H9 (cell line): ENCODE measurements at regions not wholly inside any gene's neighbourhood (a gene's known extent, or its start where the extent isn't known, plus 50 kb on each side); places are given as distances from the start of the nearest gene placed in this dataset.

Source experiments
- DNase-seq: peaks from one replicate; pipeline ENCODE4 v3.0.0-alpha.2; 2017
- H2AFZ ChIP-seq: one replicate; pipeline ENCODE4 v1.6.1; 2013; ENCODE audit warnings: mild to moderate bottlenecking, low read length, control low read depth, moderate library complexity
- H2AK5ac ChIP-seq: 2 replicates; pipeline ENCODE4 v1.6.1; 2013; ENCODE audit warnings: low read length, control low read depth, mixed read lengths; ENCODE audit not compliant: insufficient read length
- H2BK120ac ChIP-seq: one replicate; pipeline ENCODE4 v1.6.1; 2013; ENCODE audit warnings: low read depth, mild to moderate bottlenecking, low read length, control low read depth, inconsistent platforms; ENCODE audit not compliant: poor library complexity, severe bottlenecking
- H2BK12ac ChIP-seq: 2 replicates; pipeline ENCODE4 v1.6.1; 2013; ENCODE audit warnings: low read length, control low read depth, mixed read lengths, low read depth; ENCODE audit not compliant: insufficient read length
- H2BK15ac ChIP-seq: 2 replicates; pipeline ENCODE4 v1.6.1; 2013; ENCODE audit warnings: low read depth, low read length, control low read depth
- H2BK20ac ChIP-seq: one replicate; pipeline ENCODE4 v1.6.1; 2013; ENCODE audit warnings: low read depth, mild to moderate bottlenecking, low read length, control low read depth, inconsistent platforms; ENCODE audit not compliant: poor library complexity, severe bottlenecking
- H2BK5ac ChIP-seq: 2 replicates; pipeline ENCODE4 v1.6.1; 2013; ENCODE audit warnings: low read length, control low read depth, mixed read lengths; ENCODE audit not compliant: insufficient read length
- H3K14ac ChIP-seq: 2 replicates; pipeline ENCODE4 v1.6.1; 2013; ENCODE audit warnings: low read length, control low read depth; ENCODE audit not compliant: insufficient read depth
- H3K18ac ChIP-seq: 2 replicates; pipeline ENCODE4 v1.6.1; 2013; ENCODE audit warnings: low read depth, mild to moderate bottlenecking, mixed read lengths, low read length, control low read depth; ENCODE audit not compliant: insufficient read length
- H3K23ac ChIP-seq: 2 replicates; pipeline ENCODE4 v1.6.1; 2013; ENCODE audit warnings: low read length, control low read depth, mixed read lengths, low read depth; ENCODE audit not compliant: insufficient read length
- H3K23me2 ChIP-seq: 2 replicates; pipeline ENCODE4 v1.6.1; 2013; ENCODE audit warnings: low read depth, mild to moderate bottlenecking, mixed read lengths, low read length, control low read depth; ENCODE audit not compliant: insufficient read length, poor library complexity, severe bottlenecking
- H3K27ac ChIP-seq: 2 replicates; pipeline ENCODE4 v1.5.1; 2013; ENCODE audit warnings: low read length, control low read depth, mixed read lengths, low read depth; ENCODE audit not compliant: insufficient read length
- H3K27me3 ChIP-seq: 2 replicates; pipeline ENCODE4 v1.6.1; 2013; ENCODE audit warnings: low read length, control low read depth, inconsistent platforms; ENCODE audit not compliant: insufficient read depth
- H3K4ac ChIP-seq: 2 replicates; pipeline ENCODE4 v1.6.1; 2013; ENCODE audit warnings: low read depth, mild to moderate bottlenecking, control low read depth, inconsistent platforms, low read length, moderate library complexity
- H3K4me1 ChIP-seq: 2 replicates; pipeline ENCODE4 v1.6.1; 2013; ENCODE audit warnings: low read length, control low read depth, inconsistent platforms; ENCODE audit not compliant: insufficient read depth
- H3K4me2 ChIP-seq: 2 replicates; pipeline ENCODE4 v1.6.1; 2013; ENCODE audit warnings: low read length, control low read depth, mixed read lengths; ENCODE audit not compliant: insufficient read length, insufficient read depth
- H3K56ac ChIP-seq: 2 replicates; pipeline ENCODE4 v1.6.1; 2013; ENCODE audit warnings: low read depth, mild to moderate bottlenecking, mixed read lengths, low read length, control low read depth; ENCODE audit not compliant: insufficient read length
- H3K79me1 ChIP-seq: 2 replicates; pipeline ENCODE4 v1.6.1; 2013; ENCODE audit warnings: low read depth, mild to moderate bottlenecking, moderate library complexity, low read length, control low read depth, inconsistent platforms; ENCODE audit not compliant: insufficient read depth, poor library complexity, severe bottlenecking
- H3K79me2 ChIP-seq: 2 replicates; pipeline ENCODE4 v1.6.1; 2013; ENCODE audit warnings: low read length, control low read depth, inconsistent platforms; ENCODE audit not compliant: insufficient read depth
- H3K9ac ChIP-seq: 2 replicates; pipeline ENCODE4 v1.6.1; 2013; ENCODE audit warnings: low read length, control low read depth, mixed read lengths; ENCODE audit not compliant: insufficient read length; ENCODE audit errors: extremely low read depth
- H3K9me3 ChIP-seq: one replicate; pipeline ENCODE4 v1.6.1; 2013; ENCODE audit warnings: low read depth, low read length, inconsistent platforms; ENCODE audit not compliant: control insufficient read depth
- H3T11ph ChIP-seq: one replicate; pipeline ENCODE4 v1.6.1; 2013; ENCODE audit warnings: mild to moderate bottlenecking, low read length, control low read depth, inconsistent platforms
- H4K20me1 ChIP-seq: one replicate; pipeline ENCODE4 v1.6.1; 2013; ENCODE audit not compliant: control insufficient read depth, insufficient read length, insufficient read depth
- H4K5ac ChIP-seq: 2 replicates; pipeline ENCODE4 v1.6.1; 2013; ENCODE audit warnings: low read depth, mild to moderate bottlenecking, mixed read lengths, low read length, control low read depth; ENCODE audit not compliant: insufficient read length
- H4K8ac ChIP-seq: replicated peaks from 2 replicates; pipeline ENCODE4 v1.6.1; 2013; ENCODE audit warnings: low read length, control low read depth, mixed read lengths, low read depth; ENCODE audit not compliant: insufficient read length
- H4K91ac ChIP-seq: 2 replicates; pipeline ENCODE4 v1.6.1; 2013; ENCODE audit warnings: low read depth, mild to moderate bottlenecking, moderate library complexity, mixed read lengths, low read length, control low read depth; ENCODE audit not compliant: insufficient read length
- H3K27ac Mint-ChIP-seq, 3 experiments: 2 replicates in 2 of 3; 3 replicates in 1 of 3; pipeline ENCODE4 v1.8.0; 2020 to 2021; ENCODE audit warnings: mixed read lengths in 3 of 3, mild to moderate bottlenecking in 1 of 3, moderate library complexity in 1 of 3
- H3K27me3 Mint-ChIP-seq: 2 replicates; pipeline ENCODE4 v1.8.0; 2021; ENCODE audit warnings: low read depth, mild to moderate bottlenecking, moderate library complexity, mixed read lengths
- H3K36me3 Mint-ChIP-seq, 3 experiments: 2 replicates in 2 of 3; 3 replicates in 1 of 3; pipeline ENCODE4 v1.8.0; 2020 to 2021; ENCODE audit warnings: low read depth in 3 of 3, mixed read lengths in 3 of 3; ENCODE audit not compliant: insufficient read depth in 1 of 3
- H3K4me1 Mint-ChIP-seq, 2 experiments: 2 replicates each; pipeline ENCODE4 v1.8.0; 2020; ENCODE audit warnings: mixed read lengths in 2 of 2
- H3K4me3 Mint-ChIP-seq, 2 experiments: 2 replicates in 1 of 2; 3 replicates in 1 of 2; pipeline ENCODE4 v1.8.0; 2020 to 2021; ENCODE audit warnings: mild to moderate bottlenecking in 2 of 2, mixed read lengths in 2 of 2, moderate library complexity in 1 of 2
- H3K9me3 Mint-ChIP-seq, 2 experiments: 2 replicates in 1 of 2; 3 replicates in 1 of 2; pipeline ENCODE4 v1.8.0; 2020; ENCODE audit warnings: mild to moderate bottlenecking in 2 of 2, mixed read lengths in 2 of 2, moderate library complexity in 1 of 2
- WGBS: extraction: QIAGEN DNeasy Blood & Tissue Kit; methylation state at CpG from one replicate; pipeline ENCODE4 v1.1.7; 2013; ENCODE audit warnings: missing lambda C conversion rate, low lambda C conversion rate, mixed read lengths; ENCODE audit not compliant: insufficient read length; ENCODE audit errors: extremely low coverage; 5-methylcytosine and 5-hydroxymethylcytosine counted together
- TF ChIP-seq, protein P1 (sequence below): fragments of 200-600 bp; sonication (generic); conservative IDR thresholded peaks from 3 replicates; pipeline ENCODE4 v1.8.0; 2021; ENCODE audit warnings: antibody characterized with exemption, mild to moderate bottlenecking

DNA sequence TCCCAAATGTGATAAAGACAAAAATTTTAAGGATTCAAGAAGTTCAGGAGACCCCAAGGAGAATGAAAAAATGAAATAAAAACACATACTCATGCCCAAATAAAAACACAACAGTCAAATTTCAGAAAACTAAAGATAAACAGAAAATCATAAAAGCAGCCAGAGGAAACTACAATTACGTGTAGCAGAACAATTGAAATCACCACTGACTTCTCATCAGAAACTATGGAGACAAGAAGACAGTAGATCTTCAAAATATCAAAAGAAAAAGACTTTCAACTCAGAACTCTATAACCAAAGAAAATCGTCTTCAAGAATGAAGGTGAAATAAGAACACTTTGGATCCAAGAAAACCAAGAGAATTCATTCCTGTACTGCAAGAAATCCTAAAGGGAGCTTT, 54.9 kb downstream of the DIO3 start:
- no peak overlapping the region for H2BK12ac ChIP-seq
- no peak overlapping the region for H4K8ac ChIP-seq
- H2BK5ac ChIP-seq, result no peak overlapping the region
- H3K56ac ChIP-seq, result no peak overlapping the region
- H3K23ac ChIP-seq, result no peak overlapping the region
- H2AK5ac ChIP-seq, result no peak overlapping the region
- no peak overlapping the region for H2BK20ac ChIP-seq
- DNase-seq, result no peak
- H4K5ac ChIP-seq, result no peak overlapping the region
- H4K91ac ChIP-seq, result no peak overlapping the region
- no peak overlapping the region for H2BK15ac ChIP-seq
- peaks cover 5% of the 10 kb centered on the region in 2 experiments; a peak in 3 of 5 replicates for H3K9me3 Mint-ChIP-seq
- H2BK120ac ChIP-seq, result no peak overlapping the region
- no peak overlapping the region for H3K9ac ChIP-seq
- no peak overlapping the region for H3K14ac ChIP-seq
- no peak overlapping the region for H3K4ac ChIP-seq
- H3K4me1 ChIP-seq, result no peaks in the 10 kb centered on the region
- H3K27ac ChIP-seq, result no peak overlapping the region
- no CpG with 5 or more reads among the region's 2 CpGs for WGBS
- no peaks in the 10 kb centered on the region for H3K36me3 Mint-ChIP-seq
- no peaks in the 10 kb centered on the region for H4K20me1 ChIP-seq
- no peak overlapping the region for H2AFZ ChIP-seq
- H3T11ph ChIP-seq, result no peak overlapping the region
- H3K27me3 Mint-ChIP-seq, result peaks cover 55% of the 10 kb centered on the region
- no peaks in the 10 kb centered on the region; the same call in 1 of the 2 replicates for H3K27me3 ChIP-seq
- H3K4me1 Mint-ChIP-seq, result no peaks in the 10 kb centered on the region
- no peaks in the 10 kb centered on the region for H3K79me2 ChIP-seq
- H3K23me2 ChIP-seq, result no peaks in the 10 kb centered on the region
- no peak overlapping the region for H3K18ac ChIP-seq
- no peaks in the 10 kb centered on the region for H3K79me1 ChIP-seq
- H3K27ac Mint-ChIP-seq, result no peak overlapping the region
- H3K9me3 ChIP-seq, result no peaks in the 10 kb centered on the region
- no peak overlapping the region for H3K4me2 ChIP-seq
- H3K4me3 Mint-ChIP-seq, result no peak overlapping the region
- TF ChIP-seq, protein P1, sequence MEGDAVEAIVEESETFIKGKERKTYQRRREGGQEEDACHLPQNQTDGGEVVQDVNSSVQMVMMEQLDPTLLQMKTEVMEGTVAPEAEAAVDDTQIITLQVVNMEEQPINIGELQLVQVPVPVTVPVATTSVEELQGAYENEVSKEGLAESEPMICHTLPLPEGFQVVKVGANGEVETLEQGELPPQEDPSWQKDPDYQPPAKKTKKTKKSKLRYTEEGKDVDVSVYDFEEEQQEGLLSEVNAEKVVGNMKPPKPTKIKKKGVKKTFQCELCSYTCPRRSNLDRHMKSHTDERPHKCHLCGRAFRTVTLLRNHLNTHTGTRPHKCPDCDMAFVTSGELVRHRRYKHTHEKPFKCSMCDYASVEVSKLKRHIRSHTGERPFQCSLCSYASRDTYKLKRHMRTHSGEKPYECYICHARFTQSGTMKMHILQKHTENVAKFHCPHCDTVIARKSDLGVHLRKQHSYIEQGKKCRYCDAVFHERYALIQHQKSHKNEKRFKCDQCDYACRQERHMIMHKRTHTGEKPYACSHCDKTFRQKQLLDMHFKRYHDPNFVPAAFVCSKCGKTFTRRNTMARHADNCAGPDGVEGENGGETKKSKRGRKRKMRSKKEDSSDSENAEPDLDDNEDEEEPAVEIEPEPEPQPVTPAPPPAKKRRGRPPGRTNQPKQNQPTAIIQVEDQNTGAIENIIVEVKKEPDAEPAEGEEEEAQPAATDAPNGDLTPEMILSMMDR, result no peak
